Heart right ventricle (tissue), 16 donors: ENCODE measurements at regions not wholly inside any gene's neighbourhood (a gene's known extent, or its start where the extent isn't known, plus 50 kb on each side); places are given as distances from the start of the nearest gene placed in this dataset.

ENCODE experiments used
- ATAC-seq, 8 donors: fragments of 200-7000 bp; cut with Tn5 transposase; one replicate each; pipeline ENCODE4 v1.9.1; 2020; ENCODE audit warnings: mild to moderate bottlenecking in 8 of 8, moderate library complexity in 8 of 8, moderate number of reproducible peaks in 1 of 8
- DNase-seq, 2 donors: peaks; one replicate each; pipeline ENCODE4 v3.0.0-alpha.2; 2020
- H3K27ac ChIP-seq, 10 donors: fragments of 200-600 bp; sonication (generic) in 2 of 10; one replicate each; pipeline versions ENCODE4 v1.5.0 to v1.8.0; 2020 to 2022; ENCODE audit warnings: mild to moderate bottlenecking in 3 of 10
- H3K27me3 ChIP-seq, 7 donors: fragments of 200-600 bp; one replicate each; pipeline ENCODE4 v1.8.0; 2021 to 2022; ENCODE audit warnings: mild to moderate bottlenecking in 2 of 7
- H3K36me3 ChIP-seq, 9 donors: fragments of 200-600 bp; sonication (generic) in 1 of 9; one replicate each; pipeline versions ENCODE4 v1.5.0 to v1.8.0; 2020 to 2022; ENCODE audit warnings: mild to moderate bottlenecking in 2 of 9
- H3K4me1 ChIP-seq, 9 donors: fragments of 200-600 bp; sonication (generic) in 1 of 9; one replicate each; pipeline versions ENCODE4 v1.5.0 to v1.8.0; 2020 to 2022; ENCODE audit warnings: mild to moderate bottlenecking in 4 of 9
- H3K4me3 ChIP-seq, 10 donors: fragments of 200-600 bp; sonication (generic) in 2 of 10; one replicate each; pipeline versions ENCODE4 v1.5.0 to v1.8.0; 2020 to 2022; ENCODE audit warnings: mild to moderate bottlenecking in 7 of 10, moderate library complexity in 2 of 10
- H3K9me3 ChIP-seq, 11 donors: fragments of 200-600 bp in 10 of 11; sonication (generic) in 2 of 11; one replicate each; pipeline versions ENCODE4 v1.5.0 to v1.8.0; 2013 to 2022; ENCODE audit warnings: mild to moderate bottlenecking in 2 of 11, control low read depth in 1 of 11, moderate library complexity in 1 of 11
- WGBS, 2 donors: extraction: QIAGEN DNeasy Blood & Tissue Kit; methylation state at CpG; one replicate each; pipeline ENCODE4 v1.1.7; 2013; ENCODE audit warnings: inconsistent platforms in 1 of 2; 5-methylcytosine and 5-hydroxymethylcytosine counted together
- intact Hi-C, 10 donors: fragments of 100-400 bp; cut with DNase I; formaldehyde crosslinking; loops; one replicate each; pipeline versions ENCODE4 v1.11.1 to v1.14.2; 2022
- TF ChIP-seq, protein P1 (sequence below), 9 donors: fragments of 200-600 bp; sonication (generic) in 2 of 9; IDR thresholded peaks; one replicate each; pipeline versions ENCODE4 v1.5.0 to v1.8.0; 2021 to 2022; ENCODE audit warnings: antibody characterized with exemption in 9 of 9, mild to moderate bottlenecking in 5 of 9, moderate library complexity in 1 of 9
- donor health status: Arrhythmogenic right ventricular cardiomyopathy.
- donor health status: ischemic (EF 13 %, LVEDD 7.1; RV severe dilation, severe dysfunction).
- donor health status: healthy with polysubstance abuse.
- donor health status: DM: no; HTN: yes; CAD: no.
- donor health status: DM: no; HTN: no; CAD: no.
- donor health status: ischemic (EF 25% LVEDD 6.9; RV normal size, moderate dysfunction).
- donor health status: ischemic (EF 25% LVEDD 5.7; RV mildly dilated, moderate dysfunction).
- donor health status: healthy.
- donor health status: DM: yes; HTN: yes; CAD: no.
- donor health status: Ischemic cardiomyopathy.
- donor health status: ischemic (EF 35%, LVEDD 5.7; RV mildly dilated, moderate dysfunction).
- donor health status: nonischemic (EF 11% LVEDD 7.7; RV severe dilation, severe dysfunction).
- donor health status: DM: yes; HTN: yes; CAD: no.
- donor health status: PGD.
- donor health status: ischemic (EF 29% LVEDD 5.4; RV normal size, mild dysfunction).
- donor health status: nonischemic (EF 23%, LVEDD 6.1; RV moderate dilation, normal function).

DNA sequence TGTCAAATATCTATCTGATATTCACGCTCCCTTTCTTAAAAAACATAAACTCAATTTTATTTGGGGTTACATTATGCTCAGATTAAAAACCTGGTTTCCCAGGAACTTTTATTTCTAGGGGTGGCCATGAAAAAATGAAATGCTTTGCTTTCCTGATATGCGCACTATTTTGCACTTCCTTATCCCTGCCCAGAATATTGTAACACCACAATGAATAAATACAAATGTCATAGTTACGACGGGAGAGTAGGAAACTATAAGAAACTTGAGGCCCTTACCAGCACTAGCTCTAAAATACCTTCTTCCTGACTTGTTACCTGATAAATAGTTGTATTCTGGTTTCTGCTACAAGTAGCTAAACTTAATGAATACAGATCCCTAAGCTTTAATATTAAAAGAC is 475.6 kb upstream of the CWC22 start:
- no peaks in the 10 kb centered on the region for H3K27me3 ChIP-seq
- 88 to 90% methylated on average over 4 of the region's 4 CpGs for WGBS, 2 donors
- DNase-seq (no peak), ATAC-seq (no peak)
- no peak overlapping the region for H3K4me3 ChIP-seq
- intact Hi-C loops = no loop called here
- no peaks in the 10 kb centered on the region for H3K9me3 ChIP-seq
- no peaks in the 10 kb centered on the region for H3K4me1 ChIP-seq
- TF ChIP-seq, protein P1, sequence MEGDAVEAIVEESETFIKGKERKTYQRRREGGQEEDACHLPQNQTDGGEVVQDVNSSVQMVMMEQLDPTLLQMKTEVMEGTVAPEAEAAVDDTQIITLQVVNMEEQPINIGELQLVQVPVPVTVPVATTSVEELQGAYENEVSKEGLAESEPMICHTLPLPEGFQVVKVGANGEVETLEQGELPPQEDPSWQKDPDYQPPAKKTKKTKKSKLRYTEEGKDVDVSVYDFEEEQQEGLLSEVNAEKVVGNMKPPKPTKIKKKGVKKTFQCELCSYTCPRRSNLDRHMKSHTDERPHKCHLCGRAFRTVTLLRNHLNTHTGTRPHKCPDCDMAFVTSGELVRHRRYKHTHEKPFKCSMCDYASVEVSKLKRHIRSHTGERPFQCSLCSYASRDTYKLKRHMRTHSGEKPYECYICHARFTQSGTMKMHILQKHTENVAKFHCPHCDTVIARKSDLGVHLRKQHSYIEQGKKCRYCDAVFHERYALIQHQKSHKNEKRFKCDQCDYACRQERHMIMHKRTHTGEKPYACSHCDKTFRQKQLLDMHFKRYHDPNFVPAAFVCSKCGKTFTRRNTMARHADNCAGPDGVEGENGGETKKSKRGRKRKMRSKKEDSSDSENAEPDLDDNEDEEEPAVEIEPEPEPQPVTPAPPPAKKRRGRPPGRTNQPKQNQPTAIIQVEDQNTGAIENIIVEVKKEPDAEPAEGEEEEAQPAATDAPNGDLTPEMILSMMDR (IDR thresholded peaks at IDR 0.05) = no peak
- no peak overlapping the region for H3K27ac ChIP-seq
- H3K36me3 ChIP-seq = no peaks in the 10 kb centered on the region

DNA sequence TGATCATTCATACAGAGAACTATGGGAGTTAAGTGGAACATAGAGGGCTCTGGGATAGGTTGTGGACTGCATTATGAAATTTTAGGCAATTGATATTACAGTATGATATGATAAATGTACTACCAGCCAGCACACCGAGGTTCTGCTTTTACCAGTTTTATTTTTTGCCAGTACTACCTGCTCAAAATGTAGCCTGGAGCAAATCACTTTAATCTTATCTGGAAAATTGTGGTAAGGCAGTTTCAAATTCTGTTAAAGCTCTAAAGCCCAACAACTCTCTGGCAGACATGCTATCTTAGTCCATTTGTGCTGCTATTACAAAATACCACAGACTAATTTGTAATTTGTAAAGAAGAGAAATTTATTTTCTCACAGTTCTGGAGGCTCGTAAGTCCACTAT is 474.9 kb upstream of the CWC22 start:
- Histone ChIP-seq H3K4me1 (no peaks in the 10 kb centered on the region), H3K27me3 (no peaks in the 10 kb centered on the region), H3K27ac (no peak overlapping the region), H3K4me3 (no peak overlapping the region), H3K36me3 (no peaks in the 10 kb centered on the region), H3K9me3 (no peaks in the 10 kb centered on the region)
- TF ChIP-seq, protein P1 (IDR thresholded peaks at IDR 0.05) = no peak
- intact Hi-C loops = no loop called here
- ATAC-seq (no peak), DNase-seq (no peak)
- 61 to 68% methylated on average over 2 of the region's 2 CpGs for WGBS, 2 donors

DNA sequence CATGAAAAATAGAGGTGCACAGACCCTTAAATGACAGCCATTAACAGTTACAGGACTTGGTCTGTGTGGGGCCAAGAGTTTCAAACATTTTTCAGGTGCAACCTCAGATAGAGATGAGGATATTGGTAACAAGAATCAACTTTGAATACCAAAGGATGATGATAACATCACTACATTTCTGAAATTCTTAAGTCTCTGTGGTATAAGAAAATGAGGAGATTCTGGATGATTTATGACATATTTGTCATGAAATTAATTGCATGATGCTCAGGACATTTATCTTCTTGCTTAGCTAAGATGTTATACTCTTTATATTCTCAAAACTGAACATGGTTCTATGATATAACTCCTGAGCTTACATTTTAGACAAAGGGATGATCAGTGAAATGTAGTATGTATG is 471.8 kb upstream of the CWC22 start:
- no peak for ATAC-seq
- H3K27ac ChIP-seq = no peak overlapping the region
- intact Hi-C loops = no loop called here
- no peaks in the 10 kb centered on the region for H3K27me3 ChIP-seq
- H3K36me3 ChIP-seq = no peaks in the 10 kb centered on the region
- no peak overlapping the region for H3K4me3 ChIP-seq
- no peak for DNase-seq
- no peaks in the 10 kb centered on the region for H3K4me1 ChIP-seq
- TF ChIP-seq, protein P1 (IDR thresholded peaks at IDR 0.05) = no peak
- no peaks in the 10 kb centered on the region for H3K9me3 ChIP-seq

DNA sequence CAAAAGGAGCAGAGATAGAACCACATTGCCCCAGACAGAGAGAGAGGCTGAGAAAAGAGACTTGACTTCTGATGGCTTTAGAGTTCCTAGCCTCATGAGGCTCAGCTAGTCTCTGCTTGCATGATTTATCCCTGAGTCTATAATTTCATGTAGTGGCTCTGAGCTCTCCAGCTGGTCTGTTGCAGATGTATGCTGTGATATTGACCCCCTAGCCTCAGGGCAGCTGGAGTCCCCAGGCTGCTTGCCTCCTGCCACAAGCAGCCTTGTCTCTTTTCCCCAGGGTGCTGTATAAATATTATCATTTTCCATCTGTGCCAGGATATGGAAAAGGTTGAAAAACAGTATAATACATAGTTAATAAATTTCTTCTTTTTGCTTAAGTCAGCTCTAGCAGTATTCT is 467.6 kb upstream of the CWC22 start:
- ATAC-seq = no peak
- no peaks in the 10 kb centered on the region for H3K27me3 ChIP-seq
- no peak overlapping the region for H3K27ac ChIP-seq
- TF ChIP-seq, protein P1 (IDR thresholded peaks at IDR 0.05) = no peak
- no peaks in the 10 kb centered on the region for H3K4me1 ChIP-seq
- intact Hi-C loops = no loop called here
- DNase-seq = no peak
- H3K9me3 ChIP-seq = no peaks in the 10 kb centered on the region
- H3K36me3 ChIP-seq = no peaks in the 10 kb centered on the region
- H3K4me3 ChIP-seq = no peak overlapping the region

DNA sequence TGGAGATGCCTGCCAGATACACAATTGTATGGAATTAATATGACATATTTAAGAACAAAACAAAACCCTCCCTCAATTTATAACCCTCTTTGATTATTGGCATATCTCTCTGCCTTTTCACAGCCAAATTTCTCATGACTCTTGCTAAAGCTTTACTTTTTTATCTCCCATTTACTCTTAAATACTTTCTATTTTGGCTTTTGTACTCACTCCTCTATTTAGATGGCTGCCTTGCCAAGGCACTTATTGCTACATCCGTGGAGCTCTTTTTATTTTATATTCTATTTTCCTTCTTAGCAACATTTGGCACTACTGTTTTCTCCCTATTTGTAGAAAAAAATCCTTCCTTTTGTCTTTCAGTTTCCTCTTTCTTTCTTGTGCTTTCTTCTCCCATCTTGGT is 466.4 kb upstream of the CWC22 start:
- intact Hi-C loops = no loop called here
- Histone ChIP-seq H3K27ac (no peak overlapping the region), H3K4me1 (no peaks in the 10 kb centered on the region), H3K27me3 (no peaks in the 10 kb centered on the region), H3K4me3 (no peak overlapping the region), H3K9me3 (peaks cover 0 to 9% (median under 1%) of the 10 kb centered on the region in 11 donors), H3K36me3 (no peaks in the 10 kb centered on the region)
- WGBS, 2 donors = 49 to 66% methylated on average over 1 of the region's 1 CpG
- TF ChIP-seq, protein P1 (IDR thresholded peaks at IDR 0.05) = no peak
- DNase-seq = no peak
- no peak for ATAC-seq
